ENCODE measurements at regions not wholly inside any gene's neighbourhood (a gene's known extent, or its start where the extent isn't known, plus 50 kb on each side); places are given as distances from the start of the nearest gene placed in this dataset.

- peak; percentile 84 for DNase-seq (ENCODE audit: low spot score)
Measured at GRCh38 chr6:156564127-156564806, 212.9 kb upstream of the ARID1B start.

- no peak for DNase-seq (ENCODE audit: low spot score)
Measured at GRCh38 chr6:156563714-156564113, 213.5 kb upstream of the ARID1B start.

GRCh38 chr6:156562636-156563035 lies 214.5 kb upstream of the ARID1B start:
- no peak for DNase-seq (ENCODE audit: low spot score)

GRCh38 chr6:156562019-156562418 lies 215.2 kb upstream of the ARID1B start:
- DNase-seq (ENCODE audit: low spot score): no peak

- DNase-seq (ENCODE audit: low spot score): no peak
Measured at GRCh38 chr6:156560476-156560875, 216.7 kb upstream of the ARID1B start.

- DNase-seq (ENCODE audit: low spot score): no peak
Measured at GRCh38 chr6:156559162-156559690, 218.0 kb upstream of the ARID1B start.

GRCh38 chr6:156557911-156558259 lies 219.3 kb upstream of the ARID1B start:
- DNase-seq (ENCODE audit: low spot score): no peak

GRCh38 chr6:156557251-156557910 lies 219.8 kb upstream of the ARID1B start:
- DNase-seq (ENCODE audit: low spot score): no peak

- DNase-seq (ENCODE audit: low spot score): no peak
Measured at GRCh38 chr6:156556811-156557210, 220.4 kb upstream of the ARID1B start.

GRCh38 chr6:156555116-156555515 lies 222.1 kb upstream of the ARID1B start:
- DNase-seq (ENCODE audit: low spot score): no peak

- DNase-seq (ENCODE audit: low spot score): no peak
Measured at GRCh38 chr6:156554160-156554559, 223.0 kb upstream of the ARID1B start.

- DNase-seq (ENCODE audit: low spot score): no peak
Measured at GRCh38 chr6:156552849-156553248, 224.3 kb upstream of the ARID1B start.

- DNase-seq (ENCODE audit: low spot score): no peak
Measured at GRCh38 chr6:156550949-156551348, 226.2 kb upstream of the ARID1B start.

GRCh38 chr6:156545931-156546330 lies 231.2 kb upstream of the ARID1B start:
- no peak for DNase-seq (ENCODE audit: low spot score)

- no peak for DNase-seq (ENCODE audit: low spot score)
Measured at GRCh38 chr6:156545021-156545420, 232.2 kb upstream of the ARID1B start.

GRCh38 chr6:156544046-156544445 lies 233.1 kb upstream of the ARID1B start:
- no peak for DNase-seq (ENCODE audit: low spot score)

- no peak for DNase-seq (ENCODE audit: low spot score)
Measured at GRCh38 chr6:156543431-156543830, 233.7 kb upstream of the ARID1B start.

GRCh38 chr6:156538875-156539660 lies 238.1 kb upstream of the ARID1B start:
- DNase-seq (ENCODE audit: low spot score): no peak

GRCh38 chr6:156534594-156534993 lies 242.6 kb upstream of the ARID1B start:
- DNase-seq (ENCODE audit: low spot score): no peak

- no peak for DNase-seq (ENCODE audit: low spot score)
Measured at GRCh38 chr6:156533872-156534524, 243.2 kb upstream of the ARID1B start.

GRCh38 chr6:156526081-156526480 lies 251.1 kb upstream of the ARID1B start:
- DNase-seq (ENCODE audit: low spot score): no peak

GRCh38 chr6:156525541-156525940 lies 251.6 kb upstream of the ARID1B start:
- no peak for DNase-seq (ENCODE audit: low spot score)
